GM20000 (cell line): ENCODE measurements at regions not wholly inside any gene's neighbourhood (a gene's known extent, or its start where the extent isn't known, plus 50 kb on each side); places are given as distances from the start of the nearest gene placed in this dataset.
A peak's percentile ranks its signal among the peaks of the same experiment; 100 is the strongest.

Source experiments
- DNase-seq: peaks from one replicate; pipeline ENCODE4 v3.0.0; 2012; ENCODE audit warnings: low spot score
- TF ChIP-seq, protein P1 (sequence below): IDR thresholded peaks from 2 replicates; pipeline ENCODE4 v1.5.1; 2012; ENCODE audit warnings: mild to moderate bottlenecking, control low read depth; ENCODE audit errors: extremely low read depth, missing control alignments

DNA sequence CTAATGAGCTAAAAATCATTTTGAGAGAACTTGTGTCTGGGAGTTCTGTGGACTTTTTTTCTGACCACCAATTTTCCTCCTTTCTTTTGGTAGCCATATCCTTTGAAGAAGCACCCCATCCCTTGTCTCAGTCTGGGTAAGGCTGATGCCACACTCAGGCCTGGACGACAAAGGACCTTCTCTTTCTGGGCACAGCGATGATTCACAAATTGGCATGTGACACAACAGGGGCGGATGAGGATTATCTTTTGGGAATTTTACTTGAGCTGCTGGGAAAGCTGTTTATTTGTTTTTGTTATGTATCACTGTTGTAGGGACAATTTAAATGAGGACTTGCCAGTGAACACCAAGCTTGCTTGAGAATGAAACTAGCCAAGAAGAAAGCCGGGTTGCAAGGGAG lies 233.4 kb upstream of the HAND2 start:
- DNase-seq: no peak

DNA sequence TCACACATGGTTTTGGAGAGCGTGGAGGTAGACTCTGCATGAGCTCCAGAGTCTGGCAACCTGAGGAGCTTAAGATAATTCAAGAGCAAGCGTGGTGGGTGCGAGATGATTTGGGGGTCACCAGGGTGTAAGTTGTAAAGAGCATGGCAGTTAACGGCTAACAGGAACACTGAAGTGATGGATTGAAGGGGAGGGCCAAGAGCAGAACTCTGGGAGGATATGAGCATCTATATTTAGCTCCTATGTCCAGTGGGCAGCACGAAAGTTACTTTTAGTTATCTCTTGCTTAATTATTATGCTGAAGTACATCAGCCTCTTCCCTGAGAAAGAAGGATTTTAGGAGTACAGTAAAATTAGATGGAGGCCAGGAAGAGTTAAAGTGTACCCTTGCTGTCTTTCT lies 231.9 kb upstream of the HAND2 start:
- DNase-seq: no peak
- TF ChIP-seq, protein P1, sequence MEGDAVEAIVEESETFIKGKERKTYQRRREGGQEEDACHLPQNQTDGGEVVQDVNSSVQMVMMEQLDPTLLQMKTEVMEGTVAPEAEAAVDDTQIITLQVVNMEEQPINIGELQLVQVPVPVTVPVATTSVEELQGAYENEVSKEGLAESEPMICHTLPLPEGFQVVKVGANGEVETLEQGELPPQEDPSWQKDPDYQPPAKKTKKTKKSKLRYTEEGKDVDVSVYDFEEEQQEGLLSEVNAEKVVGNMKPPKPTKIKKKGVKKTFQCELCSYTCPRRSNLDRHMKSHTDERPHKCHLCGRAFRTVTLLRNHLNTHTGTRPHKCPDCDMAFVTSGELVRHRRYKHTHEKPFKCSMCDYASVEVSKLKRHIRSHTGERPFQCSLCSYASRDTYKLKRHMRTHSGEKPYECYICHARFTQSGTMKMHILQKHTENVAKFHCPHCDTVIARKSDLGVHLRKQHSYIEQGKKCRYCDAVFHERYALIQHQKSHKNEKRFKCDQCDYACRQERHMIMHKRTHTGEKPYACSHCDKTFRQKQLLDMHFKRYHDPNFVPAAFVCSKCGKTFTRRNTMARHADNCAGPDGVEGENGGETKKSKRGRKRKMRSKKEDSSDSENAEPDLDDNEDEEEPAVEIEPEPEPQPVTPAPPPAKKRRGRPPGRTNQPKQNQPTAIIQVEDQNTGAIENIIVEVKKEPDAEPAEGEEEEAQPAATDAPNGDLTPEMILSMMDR: no peak

More for the DNA sequence above, 233.4 kb upstream of the HAND2 start:
- TF ChIP-seq, protein P1: no peak

DNA sequence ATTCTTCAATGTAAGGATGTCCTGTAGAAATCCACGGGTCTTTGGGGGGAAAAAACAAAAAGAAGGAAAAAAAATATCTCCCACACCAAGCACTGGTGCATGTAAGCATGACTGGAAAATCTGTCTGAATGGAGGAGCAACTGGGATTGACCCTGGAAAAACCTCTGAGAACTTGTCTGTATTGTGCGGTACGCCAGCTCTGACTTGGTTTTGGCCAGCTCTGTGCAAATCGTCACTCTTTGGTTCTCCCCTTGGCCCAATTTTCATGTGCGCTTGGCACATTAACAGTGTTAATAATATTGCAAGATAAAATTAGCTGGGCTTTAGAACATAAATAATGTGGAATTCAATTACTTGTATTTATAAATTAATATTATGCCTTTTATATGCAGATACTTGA lies 231.2 kb upstream of the HAND2 start:
- TF ChIP-seq, protein P1: no peak
- no peak for DNase-seq

DNA sequence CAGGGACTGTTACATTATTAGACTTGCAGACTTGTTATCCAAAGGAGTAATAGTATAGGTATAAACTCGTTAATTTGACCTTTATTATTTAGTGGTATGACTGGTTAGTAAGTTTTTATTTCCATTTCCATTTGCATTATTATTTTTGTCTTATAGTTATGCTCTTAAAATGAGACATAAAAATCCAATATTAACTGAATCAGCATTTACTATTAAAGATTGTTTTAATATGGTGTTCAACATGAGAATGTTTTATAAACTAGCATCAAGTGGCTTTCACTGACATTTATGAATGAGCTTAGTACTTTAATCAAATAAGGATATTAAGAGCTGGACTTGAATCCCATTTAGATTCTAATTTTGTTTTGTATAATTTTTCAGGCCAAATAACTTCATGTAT lies 228.1 kb upstream of the HAND2 start:
- TF ChIP-seq, protein P1: no peak
- DNase-seq: no peak

DNA sequence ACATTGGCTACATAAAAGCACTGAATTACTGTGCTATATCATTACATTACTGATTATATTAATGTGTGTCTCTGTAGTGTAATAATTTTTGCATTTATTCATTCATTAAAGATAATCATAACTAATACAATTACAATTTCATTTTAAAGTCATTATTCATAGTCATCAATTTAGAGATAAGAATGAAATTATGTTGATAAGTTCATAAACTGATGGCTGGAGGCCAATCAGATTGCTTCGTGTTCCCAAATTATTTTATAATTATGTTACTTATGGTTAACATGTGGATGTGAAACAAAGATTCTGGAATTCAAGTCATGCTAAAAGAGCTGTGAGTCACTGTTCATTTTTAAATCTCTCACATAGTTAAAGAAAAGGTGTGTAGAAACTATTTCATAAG lies 223.4 kb upstream of the HAND2 start:
- TF ChIP-seq, protein P1: no peak
- DNase-seq: no peak

DNA sequence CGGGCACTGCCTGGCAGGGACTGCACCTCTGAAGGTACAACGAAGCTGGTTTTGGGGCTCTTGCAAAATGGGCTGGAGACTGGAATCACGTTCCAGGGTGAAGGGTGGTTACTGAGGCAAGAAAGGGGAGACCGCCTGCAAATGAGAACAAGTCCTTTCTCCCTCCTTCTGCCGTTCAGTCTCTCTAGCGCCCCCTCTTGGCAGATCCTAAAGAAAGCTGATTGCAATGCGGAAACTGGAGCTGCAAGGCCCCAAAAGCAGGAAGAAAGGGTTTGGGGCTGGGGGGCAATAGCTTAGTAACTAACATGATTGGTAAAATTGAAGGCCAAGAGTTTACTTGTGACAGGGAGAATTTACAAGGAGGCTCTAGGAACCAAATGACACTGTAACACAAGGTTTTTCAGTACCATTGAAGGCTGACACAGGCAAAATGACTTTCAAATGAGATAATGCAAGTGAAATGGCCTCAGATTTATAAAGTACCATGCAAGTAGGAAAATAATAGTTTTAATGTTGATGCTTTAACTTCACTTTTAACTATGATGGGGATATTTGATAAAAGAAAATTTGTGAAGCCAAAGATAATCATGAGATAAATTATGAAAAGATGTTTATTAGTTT lies 222.7 kb upstream of the HAND2 start:
- peak; percentile 10 for DNase-seq
- TF ChIP-seq, protein P1: peak; percentile 37

DNA sequence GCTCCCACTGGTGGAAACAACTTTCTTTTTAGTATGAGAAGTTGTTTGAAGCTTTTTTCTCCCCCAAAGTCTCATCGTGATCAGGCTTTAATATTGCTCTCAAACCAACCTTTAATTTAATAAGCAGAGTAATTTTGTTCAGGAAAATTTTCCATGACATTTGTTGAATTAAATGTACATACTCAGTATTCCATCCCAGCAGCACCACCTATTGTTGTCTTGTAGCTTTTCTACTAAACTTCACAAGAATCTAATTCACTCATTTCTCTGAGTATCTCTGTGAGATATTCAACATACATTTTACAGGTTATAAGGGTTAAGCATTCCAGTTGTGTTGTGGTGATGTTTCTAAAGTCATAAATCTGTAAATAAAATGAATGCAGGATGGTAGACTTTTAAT lies 218.3 kb upstream of the HAND2 start:
- TF ChIP-seq, protein P1: no peak
- no peak for DNase-seq
